C4-2B (cell line): ENCODE measurements at regions not wholly inside any gene's neighbourhood (a gene's known extent, or its start where the extent isn't known, plus 50 kb on each side); places are given as distances from the start of the nearest gene placed in this dataset.

Source experiments
- ZFX ChIP-seq: fragments of 450-650 bp; IDR thresholded peaks from 2 replicates; pipeline ENCODE4 v1.6.1; 2017
- TF ChIP-seq, protein P1 (sequence below): fragments of 450-650 bp; conservative IDR thresholded peaks from 2 replicates; pipeline ENCODE4 v1.5.1; 2017; ENCODE audit warnings: mild to moderate bottlenecking

- TF ChIP-seq, protein P1, sequence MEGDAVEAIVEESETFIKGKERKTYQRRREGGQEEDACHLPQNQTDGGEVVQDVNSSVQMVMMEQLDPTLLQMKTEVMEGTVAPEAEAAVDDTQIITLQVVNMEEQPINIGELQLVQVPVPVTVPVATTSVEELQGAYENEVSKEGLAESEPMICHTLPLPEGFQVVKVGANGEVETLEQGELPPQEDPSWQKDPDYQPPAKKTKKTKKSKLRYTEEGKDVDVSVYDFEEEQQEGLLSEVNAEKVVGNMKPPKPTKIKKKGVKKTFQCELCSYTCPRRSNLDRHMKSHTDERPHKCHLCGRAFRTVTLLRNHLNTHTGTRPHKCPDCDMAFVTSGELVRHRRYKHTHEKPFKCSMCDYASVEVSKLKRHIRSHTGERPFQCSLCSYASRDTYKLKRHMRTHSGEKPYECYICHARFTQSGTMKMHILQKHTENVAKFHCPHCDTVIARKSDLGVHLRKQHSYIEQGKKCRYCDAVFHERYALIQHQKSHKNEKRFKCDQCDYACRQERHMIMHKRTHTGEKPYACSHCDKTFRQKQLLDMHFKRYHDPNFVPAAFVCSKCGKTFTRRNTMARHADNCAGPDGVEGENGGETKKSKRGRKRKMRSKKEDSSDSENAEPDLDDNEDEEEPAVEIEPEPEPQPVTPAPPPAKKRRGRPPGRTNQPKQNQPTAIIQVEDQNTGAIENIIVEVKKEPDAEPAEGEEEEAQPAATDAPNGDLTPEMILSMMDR, result no peak
- no peak for TF ChIP-seq ZFX
Measured at GRCh38 chr18:41457765-41458326, 497.2 kb upstream of the PIK3C3 start.
